Inferior parietal cortex (tissue), 1 donor: ENCODE measurements at regions not wholly inside any gene's neighbourhood (a gene's known extent, or its start where the extent isn't known, plus 50 kb on each side); places are given as distances from the start of the nearest gene placed in this dataset.

Experiments
- DNase-seq: peaks from one replicate; pipeline ENCODE4 v3.0.0-alpha.2; 2016; ENCODE audit errors: extremely low spot score

DNA sequence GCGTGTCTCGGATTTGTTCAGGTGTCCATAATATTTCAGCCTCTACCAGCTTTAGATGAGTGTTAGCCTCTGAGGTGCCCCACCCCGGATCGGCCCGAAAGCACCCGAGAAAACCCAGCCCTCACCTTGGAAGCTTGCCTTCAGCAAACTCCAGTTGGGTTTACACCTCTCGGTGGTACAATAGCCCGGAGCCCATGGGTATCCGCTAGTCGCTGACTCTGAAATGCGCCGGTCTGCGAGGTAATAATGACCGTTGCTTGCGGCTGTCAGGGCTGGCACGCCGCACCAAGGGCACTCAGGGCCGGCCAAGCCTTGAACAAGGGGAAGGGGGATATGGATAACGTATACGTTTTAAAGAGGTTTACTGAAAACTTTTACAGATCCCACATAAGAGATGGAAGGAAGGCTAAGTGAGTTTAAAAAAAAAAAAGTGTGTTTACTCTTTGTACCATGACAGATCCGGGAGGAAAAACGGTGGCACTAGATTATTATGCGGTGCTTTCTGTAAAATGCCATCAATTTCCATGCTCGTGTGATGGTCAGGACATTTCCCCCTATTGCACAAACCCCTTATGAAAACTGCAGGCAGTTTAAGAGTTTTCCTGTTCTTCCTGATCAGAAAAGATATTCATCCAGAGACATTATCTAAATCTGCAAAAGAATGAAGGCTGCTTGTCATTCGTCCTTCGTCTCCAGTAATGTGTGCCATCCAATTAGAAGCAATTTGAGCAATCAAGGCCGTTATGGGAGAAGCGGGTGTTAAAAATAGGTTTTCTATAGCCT lies 124.2 kb downstream of the TMEM161B start:
- DNase-seq = peak; percentile 70

DNA sequence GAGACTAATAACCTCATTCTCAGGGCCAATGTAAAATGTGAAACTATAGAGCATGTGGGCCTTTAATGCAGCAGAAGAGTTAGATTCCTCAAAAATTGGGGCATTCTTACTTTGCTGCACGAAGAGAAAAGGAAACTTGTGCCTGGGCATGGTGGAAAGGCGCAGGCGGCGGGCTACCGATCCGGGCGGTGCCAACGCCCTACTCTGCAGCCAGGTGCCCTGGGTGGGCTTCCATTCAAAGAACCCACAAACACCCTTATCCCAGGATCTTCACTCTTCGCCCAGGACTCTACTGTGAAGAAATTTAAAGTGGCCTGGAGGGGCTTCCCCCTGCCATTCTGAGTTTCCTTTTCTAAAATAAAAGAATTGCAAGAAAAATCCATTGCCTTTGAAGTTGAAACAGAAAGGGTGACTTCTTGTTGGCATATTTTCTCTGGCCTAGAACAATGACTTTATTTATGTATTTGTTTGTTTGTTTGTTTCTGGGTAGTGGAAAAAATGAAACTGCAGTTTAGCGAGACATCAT lies 124.9 kb downstream of the TMEM161B start:
- peak; percentile 45 for DNase-seq

DNA sequence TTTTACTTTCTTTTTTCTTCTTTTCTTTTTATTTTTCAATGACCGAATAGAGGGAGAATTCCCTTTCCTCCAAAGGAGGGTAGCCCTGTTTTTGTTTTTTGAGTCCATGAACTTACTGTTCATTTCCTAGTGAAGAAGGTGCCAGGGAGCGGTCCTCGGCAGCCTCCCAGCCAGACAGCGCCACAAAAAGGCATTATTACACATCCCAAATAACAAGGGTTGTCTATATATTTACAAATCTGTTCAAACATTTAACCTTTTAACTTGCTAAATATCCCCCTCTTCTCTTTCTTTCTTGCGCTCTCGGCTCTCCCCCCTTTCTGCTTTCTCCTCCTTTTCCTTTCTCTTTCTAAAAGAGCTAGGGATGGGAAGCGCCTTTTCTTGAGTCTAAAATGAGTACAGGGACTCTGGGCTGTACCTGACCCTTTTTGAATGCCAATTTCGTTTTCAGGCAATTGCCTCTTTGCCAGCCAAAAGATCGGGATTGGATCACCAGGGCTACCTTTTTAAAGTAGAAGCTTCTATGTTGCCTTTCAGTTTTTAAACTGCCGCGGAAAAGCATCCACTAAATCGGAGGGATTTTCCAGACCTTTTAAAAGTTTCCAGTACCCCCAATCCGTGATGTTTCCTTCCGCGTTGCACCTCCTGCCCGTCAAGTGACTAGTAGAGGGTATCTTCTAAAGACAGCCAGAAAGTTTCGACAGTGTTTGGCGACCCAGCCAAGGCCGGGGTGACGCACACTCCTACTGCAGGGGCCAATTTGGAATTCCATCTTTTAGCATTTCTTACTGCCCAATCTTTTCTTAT lies 125.6 kb downstream of the TMEM161B start:
- peak; percentile 69 for DNase-seq

DNA sequence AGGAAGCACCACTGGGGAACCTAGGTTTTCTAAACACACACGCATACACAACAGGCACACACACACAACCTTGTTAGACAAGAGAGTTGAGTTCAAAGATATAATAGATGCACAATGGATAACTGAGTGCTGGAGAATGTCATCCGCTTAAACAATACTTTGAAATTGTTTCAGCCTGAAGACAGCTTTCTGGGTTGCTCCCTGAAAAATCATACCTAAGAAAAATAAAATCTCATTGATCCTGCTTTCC lies 126.1 kb downstream of the TMEM161B start:
- peak; percentile 69 for DNase-seq

DNA sequence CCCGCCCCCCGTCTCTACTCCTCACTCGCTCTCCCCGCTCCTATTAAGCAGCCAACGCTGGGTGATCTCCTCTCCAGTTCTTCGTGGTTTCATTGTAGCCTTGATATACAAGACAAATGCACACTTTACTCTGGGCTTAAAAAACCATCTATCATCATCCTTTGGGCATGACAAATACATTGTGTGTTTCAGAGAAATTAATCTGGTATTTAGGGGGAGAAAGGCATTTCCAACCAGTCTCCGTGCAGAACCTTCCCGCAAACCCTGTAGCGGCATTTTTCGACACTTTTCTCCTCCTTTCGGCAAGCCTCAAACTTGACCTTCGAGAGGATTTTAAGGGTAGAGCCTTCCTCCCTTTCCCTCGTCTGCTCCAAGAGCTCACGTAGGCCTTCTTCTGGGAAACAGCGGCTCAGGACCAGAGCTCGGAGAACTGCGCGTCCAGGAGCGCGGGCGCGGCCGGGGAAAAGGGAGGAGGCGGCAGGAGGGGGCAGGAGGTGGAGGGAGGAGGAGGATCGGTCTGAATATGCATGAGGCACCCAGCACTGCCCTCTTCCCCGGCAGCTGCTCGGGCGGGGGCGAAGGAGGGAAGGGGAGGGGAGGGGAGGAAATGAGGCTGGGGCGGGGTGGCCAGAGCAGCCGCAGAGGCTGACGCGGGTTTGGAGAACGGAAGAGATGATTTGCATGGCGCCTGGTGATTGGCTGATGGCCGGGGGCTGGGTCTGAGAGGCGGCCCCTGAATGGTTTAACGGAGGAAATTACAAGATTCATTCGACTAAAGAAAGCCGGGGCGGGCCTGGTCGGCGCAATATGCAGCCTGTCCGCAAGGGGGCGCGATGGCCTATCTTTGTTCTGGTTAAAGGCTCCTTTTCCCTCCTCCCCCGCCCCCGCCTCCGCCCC lies 127.5 kb downstream of the TMEM161B start:
- peak; percentile 98 for DNase-seq

DNA sequence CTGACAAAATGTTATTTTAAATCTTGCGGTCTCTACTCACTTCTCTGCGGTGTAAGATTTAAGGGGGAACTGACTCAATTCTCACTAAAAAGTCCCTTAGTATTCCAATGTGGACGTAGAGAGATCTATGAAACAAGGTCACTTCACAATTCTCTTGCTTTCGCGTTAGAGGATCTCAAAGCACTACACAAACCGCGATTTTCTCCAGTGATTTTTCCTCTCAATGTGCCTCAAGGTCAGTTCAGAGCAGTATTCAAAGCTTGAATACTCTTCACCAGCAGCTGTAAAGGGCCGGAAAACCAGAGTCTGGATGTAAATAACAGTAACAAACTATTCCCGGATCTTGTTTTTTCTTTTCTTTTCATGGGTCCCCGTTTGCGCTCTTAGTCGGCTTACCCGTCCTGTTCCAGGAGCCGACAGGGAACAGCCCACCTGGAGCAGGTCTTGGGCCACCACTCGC lies 128.2 kb downstream of the TMEM161B start:
- peak; percentile 79 for DNase-seq

DNA sequence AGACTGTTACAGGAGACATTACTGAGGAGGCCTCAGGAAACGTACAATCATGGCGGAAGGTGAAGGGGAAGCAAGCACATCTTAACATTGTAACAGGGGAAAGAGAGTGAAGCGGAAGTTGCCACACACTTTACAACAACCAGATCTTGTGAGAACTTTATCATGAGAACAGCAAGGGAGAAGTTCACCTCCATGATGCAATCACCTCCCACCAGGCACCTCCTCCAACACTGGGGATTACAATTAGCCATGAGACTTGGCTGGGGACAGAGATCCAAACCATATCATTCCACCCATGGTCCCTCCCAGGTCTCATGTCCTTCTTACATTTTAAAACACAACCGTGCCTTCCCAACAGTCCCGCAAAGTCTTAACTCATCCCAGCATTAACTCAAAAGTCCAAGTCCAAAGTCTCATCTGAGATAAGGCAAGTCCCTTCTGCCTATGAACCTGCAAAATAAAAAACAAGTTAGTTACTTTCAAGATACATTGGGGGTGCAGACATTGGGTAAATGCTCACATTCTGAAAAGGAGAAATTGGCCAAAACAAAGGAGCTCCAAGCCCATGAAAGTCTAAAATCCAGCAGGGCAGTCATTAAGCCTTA lies 138.3 kb downstream of the TMEM161B start:
- DNase-seq = no peak

DNA sequence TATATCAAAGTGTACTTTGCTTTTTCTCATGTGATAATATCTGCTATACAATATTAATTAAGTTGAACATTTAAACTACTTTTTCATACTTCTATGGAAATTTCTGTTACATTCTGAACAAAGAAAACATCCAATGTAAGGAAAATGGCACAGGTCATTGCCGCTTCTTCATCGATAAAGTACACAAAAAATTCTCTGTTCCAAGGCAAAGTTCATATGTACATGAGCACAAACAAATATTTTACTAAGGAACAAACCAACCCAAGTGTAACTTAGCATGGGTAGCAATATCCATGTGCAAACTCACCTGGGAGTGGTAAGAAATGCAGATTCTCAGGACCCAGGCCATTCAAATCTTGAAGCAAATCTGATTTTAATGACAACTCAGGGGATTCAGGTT lies 139.8 kb downstream of the TMEM161B start:
- no peak for DNase-seq

DNA sequence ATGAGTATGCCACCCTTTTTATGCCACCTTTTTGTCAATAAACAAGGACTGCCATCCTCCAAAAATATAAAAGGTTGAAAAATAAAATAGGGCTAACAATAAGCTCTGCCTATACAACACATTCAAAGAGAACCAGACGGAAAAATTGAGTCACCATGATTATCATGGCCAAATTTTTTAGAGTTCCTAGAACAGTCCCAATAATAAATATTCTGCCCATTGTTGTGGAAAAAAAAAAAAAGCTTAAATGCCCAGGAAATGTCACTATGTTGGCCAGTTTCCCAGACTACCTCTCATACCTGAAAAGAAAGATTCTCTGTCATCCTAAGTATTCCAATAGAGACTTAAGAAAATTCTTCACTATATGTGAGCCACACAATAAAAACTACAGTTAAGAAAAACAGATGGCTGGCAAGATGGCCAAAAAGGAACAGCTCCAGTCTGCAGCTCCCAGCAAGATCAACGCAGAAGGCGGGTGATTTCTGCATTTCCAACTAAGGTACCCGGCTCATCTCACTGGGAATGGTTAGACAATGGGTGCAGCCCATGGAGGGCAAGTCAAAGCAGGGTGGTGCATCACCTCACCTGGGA lies 149.0 kb downstream of the TMEM161B start:
- DNase-seq = no peak

DNA sequence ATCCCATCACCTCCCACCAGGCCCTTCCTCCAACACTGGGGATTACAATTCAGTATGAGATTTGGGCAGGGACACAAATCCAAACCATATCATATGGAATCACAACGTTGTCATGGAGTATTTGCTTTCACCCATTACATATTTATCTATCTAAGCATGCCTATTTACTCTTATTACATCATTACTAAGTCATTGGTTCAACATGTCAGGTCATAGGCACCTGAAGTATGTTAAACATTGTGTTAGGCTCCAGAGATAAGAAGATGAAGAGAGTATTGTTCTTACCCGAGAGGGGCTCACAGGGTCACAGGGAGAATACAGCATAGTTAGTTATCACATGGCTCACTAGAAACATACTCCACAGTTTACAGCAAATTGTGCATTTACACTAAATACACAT lies 150.5 kb downstream of the TMEM161B start:
- no peak for DNase-seq

DNA sequence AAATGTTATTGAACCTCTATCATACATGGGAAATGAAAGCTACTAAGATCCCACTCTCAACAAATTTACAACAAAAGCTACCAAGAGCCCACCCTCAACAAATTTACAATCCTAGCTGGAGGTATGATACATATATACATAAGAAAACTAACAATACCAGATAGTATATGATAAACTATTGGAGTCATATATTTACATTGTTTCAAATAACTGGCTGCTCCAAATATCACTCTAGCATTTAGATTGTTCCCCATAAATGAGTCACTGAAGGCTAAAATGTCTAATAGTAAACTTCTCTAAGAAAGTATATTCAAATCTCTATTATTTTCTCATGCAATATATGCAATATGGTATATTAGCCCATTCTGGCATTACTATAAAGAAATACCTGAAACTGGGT lies 151.1 kb downstream of the TMEM161B start:
- DNase-seq = no peak

DNA sequence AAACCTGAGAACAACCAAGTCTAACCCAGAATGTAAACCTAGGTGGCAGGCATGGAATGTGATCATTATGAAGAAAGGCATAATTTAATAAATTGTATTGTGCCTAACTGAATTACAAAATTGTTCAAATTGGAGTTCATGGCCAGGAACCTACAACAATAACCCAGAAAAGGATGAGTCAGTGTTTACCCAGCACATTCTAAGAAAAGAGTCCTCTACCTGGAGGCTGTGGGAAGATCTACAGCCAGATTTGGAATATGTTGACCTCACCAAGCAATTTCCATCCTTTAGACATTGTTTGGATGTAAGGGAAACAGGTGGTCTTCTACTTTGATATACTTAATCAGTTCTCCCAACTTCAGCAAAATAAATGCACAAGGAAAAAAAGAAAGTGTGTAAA lies 152.2 kb downstream of the TMEM161B start:
- DNase-seq = no peak

DNA sequence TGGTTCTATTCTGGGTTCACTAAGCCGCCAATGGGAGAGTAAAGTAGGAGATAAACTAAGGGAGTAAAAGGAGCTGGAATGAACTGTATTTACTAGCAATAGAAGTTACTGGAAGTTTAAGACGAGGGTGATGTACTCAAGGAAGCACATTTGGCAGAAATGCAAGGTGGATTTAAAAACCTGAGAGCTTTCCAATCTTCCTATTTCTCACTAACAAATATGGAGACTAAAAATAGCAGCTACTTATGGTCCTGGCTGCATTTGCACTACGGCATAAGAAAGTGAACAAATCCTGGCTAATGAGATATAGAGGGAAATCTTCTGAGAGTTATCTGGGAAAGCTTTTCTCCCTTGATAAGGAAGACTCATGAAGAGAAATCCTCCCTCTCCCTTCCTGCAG lies 153.4 kb downstream of the TMEM161B start:
- DNase-seq = no peak

DNA sequence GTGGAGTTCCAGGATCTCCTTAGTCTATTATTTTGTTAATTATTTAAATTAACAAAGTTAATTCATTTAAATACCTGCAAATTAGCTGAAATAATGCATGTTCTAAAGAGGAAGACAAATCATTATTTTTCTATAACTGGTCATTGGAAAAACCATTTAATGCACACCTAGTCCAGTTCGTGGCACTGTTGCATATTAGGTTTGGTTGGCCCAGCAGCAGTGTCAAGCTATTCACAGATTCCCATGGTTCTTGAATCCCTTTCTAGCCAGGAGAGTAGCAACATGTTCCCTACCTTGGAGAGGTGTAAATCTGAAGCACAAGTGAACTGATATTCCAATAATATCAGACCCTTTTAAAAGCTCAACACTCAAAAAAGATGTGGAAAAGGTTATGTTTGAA lies 155.2 kb downstream of the TMEM161B start:
- no peak for DNase-seq

DNA sequence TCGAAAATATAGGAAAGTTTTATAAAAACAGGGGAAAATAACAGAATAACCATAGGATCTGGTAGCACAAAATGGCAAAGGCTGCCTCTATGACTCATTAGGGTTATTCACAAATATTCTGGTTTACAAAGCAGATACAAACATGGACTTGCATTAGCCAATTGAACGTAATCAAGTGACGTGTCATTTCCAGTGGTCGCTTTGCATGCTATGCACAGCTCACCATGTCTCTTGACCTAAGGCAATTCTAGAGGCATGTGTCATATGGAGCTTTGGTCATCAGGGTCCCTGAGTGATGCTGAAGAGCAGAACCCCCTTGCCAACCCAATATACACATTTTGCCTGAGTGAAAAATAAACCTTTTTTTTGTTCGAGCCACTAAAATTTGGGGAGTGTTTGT lies 158.8 kb downstream of the TMEM161B start:
- no peak for DNase-seq

DNA sequence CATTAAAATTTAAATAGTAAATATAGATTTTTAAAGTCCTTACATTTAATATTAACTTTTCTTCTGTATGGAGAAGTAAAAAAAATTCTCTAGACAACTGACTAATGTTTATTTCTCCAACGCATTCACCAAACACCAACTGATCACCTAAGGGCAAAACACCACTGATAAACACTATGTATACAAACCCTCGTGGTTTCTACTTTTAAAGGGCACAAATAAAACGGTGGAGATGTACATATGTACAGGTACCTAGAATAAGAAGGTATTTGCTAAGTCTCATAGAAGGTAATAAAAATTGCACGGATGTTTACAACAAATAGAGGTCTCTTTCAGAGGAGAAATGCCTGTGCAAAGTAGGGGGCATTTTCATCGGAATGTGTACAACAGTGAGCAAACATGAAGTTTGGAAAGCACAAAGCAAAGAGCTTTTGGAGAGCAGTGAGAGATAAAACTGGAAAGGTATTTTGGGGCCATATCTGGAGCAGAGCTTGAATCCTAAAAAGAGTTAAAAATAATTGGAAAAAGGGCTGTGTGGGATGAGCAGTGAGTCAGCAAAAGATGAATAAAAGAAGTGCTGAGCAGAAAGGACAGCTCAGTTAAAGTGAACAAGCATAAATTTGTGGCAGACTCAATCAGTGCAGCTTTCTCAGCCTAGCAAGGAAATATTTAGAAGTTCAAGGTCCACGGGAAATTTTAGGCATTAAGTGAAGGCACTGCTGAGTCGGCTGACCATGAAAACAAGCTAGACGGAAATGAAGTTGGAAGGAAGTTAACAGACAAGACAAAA lies 160.0 kb downstream of the TMEM161B start:
- DNase-seq = no peak

DNA sequence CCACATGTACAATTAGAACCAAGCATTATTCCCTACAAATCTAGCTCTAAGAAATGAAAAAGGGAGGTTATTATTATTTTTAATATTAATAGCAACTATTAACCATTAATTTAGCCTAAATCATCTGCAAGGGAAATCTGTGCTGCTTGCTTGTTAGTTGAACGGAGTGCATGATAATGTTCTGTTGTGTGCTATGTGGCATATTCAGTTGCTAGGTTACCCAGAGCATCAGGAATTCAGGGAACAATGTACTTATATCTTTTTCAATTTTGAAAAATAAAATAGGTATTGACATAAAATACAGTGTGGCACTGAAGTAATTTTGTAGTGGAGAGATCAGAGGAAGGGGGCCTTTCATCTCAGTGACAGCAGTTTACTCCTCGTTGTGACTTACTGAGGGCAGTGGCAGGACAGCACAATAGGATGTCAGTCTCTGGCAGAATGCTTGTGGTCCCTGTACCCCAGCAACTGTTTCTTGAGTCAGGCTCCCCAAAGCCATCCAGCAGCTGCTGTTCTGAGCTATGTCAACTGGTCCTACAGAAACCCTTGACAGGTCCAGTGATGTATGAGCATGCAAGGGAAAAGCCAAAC lies 173.6 kb downstream of the TMEM161B start:
- no peak for DNase-seq

DNA sequence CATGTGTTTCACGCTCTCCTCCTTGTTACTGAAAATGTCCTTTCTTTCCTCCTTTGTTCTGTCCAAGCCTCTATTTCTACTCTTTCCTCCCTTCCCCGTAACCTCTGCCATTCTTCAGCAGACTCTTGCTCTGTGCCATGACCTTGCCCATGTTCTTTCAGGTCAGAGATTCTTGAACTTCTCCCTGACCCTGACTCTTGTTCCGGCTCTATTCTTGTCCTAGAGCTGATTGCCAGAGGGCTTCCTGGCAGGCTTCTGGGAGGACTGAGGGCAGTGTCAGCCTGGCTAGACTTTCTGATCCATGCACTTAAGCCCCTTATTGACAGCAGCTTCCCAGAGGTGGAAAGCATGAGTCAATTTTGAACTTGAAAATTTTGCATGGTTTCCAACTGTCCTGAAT lies 174.2 kb downstream of the TMEM161B start:
- DNase-seq = no peak

DNA sequence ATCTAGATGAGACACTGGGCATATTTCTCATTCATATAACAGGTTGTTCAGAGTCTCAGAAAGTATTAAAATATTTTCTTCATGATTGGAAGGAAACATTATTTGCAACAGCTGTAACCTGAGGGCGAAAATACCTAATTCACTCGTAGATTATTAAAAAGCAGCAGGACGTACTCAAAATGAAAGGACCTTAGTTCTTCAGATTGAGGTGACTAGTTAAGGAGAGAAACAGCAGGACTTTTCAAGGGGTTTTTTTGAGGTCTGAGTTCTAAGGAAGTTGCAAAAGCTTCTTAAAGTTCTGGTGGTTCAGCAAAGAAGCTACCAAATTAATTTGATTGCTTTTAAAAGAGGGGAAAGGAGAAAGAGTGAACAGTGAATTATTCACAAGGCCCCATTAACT lies 174.9 kb downstream of the TMEM161B start:
- no peak for DNase-seq

DNA sequence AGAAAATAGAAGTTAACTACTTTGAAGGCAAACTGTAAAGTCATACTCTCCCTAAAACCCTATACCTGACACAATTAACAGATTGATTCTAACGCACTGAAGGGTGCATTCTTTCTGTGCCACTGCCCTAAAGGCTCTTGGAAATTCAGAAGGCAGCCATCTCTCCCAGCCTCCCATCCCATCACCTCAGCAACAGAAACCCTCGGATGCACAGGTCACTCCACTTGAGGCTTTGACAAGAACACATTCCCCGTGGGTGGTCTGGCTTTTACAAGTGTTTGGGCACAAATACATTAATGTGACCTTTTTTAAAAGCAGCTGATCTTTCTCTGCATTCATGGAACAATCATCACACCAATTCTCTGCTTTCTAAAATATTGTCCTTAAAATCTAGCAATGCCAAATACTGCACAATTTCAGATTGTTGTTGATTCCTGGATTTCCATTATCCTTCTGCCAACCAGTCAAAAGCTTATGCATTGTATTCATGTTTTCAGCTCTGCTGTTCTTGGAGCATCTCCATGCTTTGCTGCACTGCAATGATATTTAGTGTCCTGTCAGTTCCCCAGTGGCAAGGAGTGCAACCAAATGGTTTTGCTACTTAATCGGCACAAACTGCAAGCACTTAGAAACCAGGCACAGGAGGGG lies 175.6 kb downstream of the TMEM161B start:
- DNase-seq = peak; percentile 60
